Memory B cell (primary cell): ENCODE measurements at regions not wholly inside any gene's neighbourhood (a gene's known extent, or its start where the extent isn't known, plus 50 kb on each side); places are given as distances from the start of the nearest gene placed in this dataset.

Experiments used
- ATAC-seq: fragments of 150-1000 bp; cut with Tn5 transposase; 2 replicates; pipeline ENCODE4 v1.10.0; 2021; ENCODE audit warnings: low read depth, mild to moderate bottlenecking, moderate library complexity
- DNase-seq, 2 donors: peaks; one replicate each; pipeline ENCODE4 v3.0.0; 2022; ENCODE audit warnings: low spot score in 2 of 2
- H3K27ac Mint-ChIP-seq: one replicate; pipeline ENCODE4 v1.8.0; 2022; ENCODE audit warnings: mild to moderate bottlenecking, moderate library complexity, mixed read lengths
- H3K27me3 Mint-ChIP-seq: one replicate; pipeline ENCODE4 v1.8.0; 2022; ENCODE audit warnings: mixed read lengths
- H3K36me3 Mint-ChIP-seq: one replicate; pipeline ENCODE4 v1.8.0; 2022; ENCODE audit warnings: mild to moderate bottlenecking, mixed read lengths
- H3K4me1 Mint-ChIP-seq: one replicate; pipeline ENCODE4 v1.8.0; 2022; ENCODE audit warnings: mixed read lengths
- H3K4me3 Mint-ChIP-seq: one replicate; pipeline ENCODE4 v1.8.0; 2022; ENCODE audit warnings: mild to moderate bottlenecking, moderate library complexity, mixed read lengths
- H3K9me3 Mint-ChIP-seq: one replicate; pipeline ENCODE4 v1.8.0; 2022; ENCODE audit warnings: mixed read lengths

DNA sequence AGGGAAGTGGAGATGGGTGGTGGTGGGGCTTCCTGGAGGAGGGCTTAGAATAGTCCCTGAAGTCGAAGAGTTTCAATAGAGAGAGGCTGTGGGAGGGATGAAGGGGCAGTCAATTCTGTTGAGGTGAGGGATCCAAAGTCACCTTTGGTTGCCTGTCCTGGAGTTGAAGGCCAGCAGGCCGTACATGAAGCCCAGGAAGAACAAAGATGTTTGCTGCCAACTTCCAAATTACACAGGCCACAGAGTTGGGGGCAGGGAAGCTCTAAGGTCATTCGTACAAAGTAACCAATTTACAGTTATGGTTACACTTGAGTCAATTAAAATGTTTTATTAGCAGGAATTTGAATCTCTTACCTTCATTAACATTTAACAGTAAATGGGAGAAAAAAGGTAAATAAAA lies 77.9 kb downstream of the FOXB1 start:
- DNase-seq = no peak
- no peaks in the 10 kb centered on the region for H3K4me1 Mint-ChIP-seq
- H3K4me3 Mint-ChIP-seq = no peak overlapping the region
- H3K27me3 Mint-ChIP-seq = peaks cover 7% of the 10 kb centered on the region
- no peaks in the 10 kb centered on the region for H3K9me3 Mint-ChIP-seq
- H3K27ac Mint-ChIP-seq = no peak overlapping the region
- ATAC-seq = no peak
- no peaks in the 10 kb centered on the region for H3K36me3 Mint-ChIP-seq

DNA sequence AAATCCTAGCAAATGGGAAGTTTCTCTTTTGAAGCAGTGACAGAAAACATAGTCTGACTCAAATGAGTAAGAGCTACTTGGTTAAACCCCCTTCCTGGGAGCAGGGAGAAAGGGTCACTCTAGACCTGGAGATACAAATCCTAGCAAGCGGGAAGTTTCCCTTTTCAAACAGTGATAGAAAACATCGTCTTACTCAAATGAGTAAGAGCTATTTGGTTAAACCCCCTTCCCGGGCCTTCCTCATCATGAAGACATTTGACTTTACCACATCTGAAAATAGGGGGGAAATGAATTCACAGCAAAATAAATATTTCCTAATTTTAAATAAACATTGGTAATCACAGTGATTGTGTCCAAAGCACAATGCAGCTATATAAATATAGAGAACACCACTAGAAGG lies 79.2 kb downstream of the FOXB1 start:
- no peak overlapping the region for H3K27ac Mint-ChIP-seq
- no peak overlapping the region for H3K4me3 Mint-ChIP-seq
- H3K4me1 Mint-ChIP-seq = no peaks in the 10 kb centered on the region
- no peaks in the 10 kb centered on the region for H3K36me3 Mint-ChIP-seq
- H3K27me3 Mint-ChIP-seq = peaks cover 11% of the 10 kb centered on the region
- ATAC-seq (no peak), DNase-seq (no peak)
- no peaks in the 10 kb centered on the region for H3K9me3 Mint-ChIP-seq

- Mint-ChIP-seq H3K4me3 (no peak overlapping the region), H3K9me3 (no peaks in the 10 kb centered on the region), H3K36me3 (no peaks in the 10 kb centered on the region), H3K27ac (no peak overlapping the region), H3K4me1 (no peaks in the 10 kb centered on the region), H3K27me3 (peaks cover 11% of the 10 kb centered on the region)
- DNase-seq = no peak
- ATAC-seq = no peak
These were observed 82.7 kb downstream of the FOXB1 start for GRCh38 chr15:60086681-60087429.

DNA sequence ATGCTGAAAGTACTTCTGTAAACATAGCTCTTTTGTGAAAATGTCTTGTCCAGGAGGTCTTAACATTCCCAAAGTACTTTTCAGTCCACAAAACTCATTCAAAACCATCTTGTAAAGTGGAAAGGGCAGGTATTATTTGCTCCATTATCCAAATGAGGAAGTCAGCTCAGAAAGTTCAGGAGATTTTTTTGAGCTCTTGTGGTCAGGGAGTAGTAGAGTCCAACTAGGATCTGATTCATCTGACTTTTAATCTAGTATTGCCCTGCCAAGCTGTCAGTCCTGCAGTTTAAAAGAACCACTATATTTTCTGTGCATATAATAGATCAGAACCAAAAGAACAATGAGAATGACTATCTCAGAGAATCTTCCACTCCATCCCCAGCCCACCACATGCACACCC lies 83.5 kb downstream of the FOXB1 start:
- no peak for ATAC-seq
- Mint-ChIP-seq H3K27ac (no peak overlapping the region), H3K36me3 (no peaks in the 10 kb centered on the region), H3K9me3 (no peaks in the 10 kb centered on the region), H3K4me1 (no peaks in the 10 kb centered on the region), H3K27me3 (peaks cover 8% of the 10 kb centered on the region), H3K4me3 (no peak overlapping the region)
- DNase-seq = no peak

- Mint-ChIP-seq H3K4me3 (no peak overlapping the region), H3K27ac (no peak overlapping the region), H3K9me3 (no peaks in the 10 kb centered on the region), H3K36me3 (no peaks in the 10 kb centered on the region), H3K27me3 (peaks cover 10% of the 10 kb centered on the region), H3K4me1 (no peaks in the 10 kb centered on the region)
- ATAC-seq (no peak), DNase-seq (no peak)
These were observed 86.6 kb downstream of the FOXB1 start for GRCh38 chr15:60090747-60091146.

DNA sequence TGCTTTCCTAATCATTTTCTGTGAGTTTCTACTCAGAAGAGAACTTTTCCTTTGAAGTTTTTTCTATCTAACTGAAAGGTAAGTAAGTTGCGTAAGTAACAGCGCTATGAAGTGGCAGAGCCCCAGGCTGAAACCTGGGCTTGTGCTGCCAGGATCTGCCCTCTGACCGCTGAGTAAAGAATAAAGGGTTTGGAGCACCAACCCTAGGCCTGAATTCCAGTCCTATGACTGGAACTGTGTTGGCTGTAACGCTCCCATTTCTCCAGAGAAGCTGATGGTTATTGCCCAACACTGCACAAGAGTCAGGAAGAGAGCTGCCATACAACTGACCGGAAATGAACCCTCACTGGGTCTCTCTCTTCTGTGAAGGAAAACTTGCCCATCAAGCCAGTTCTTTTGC lies 87.0 kb downstream of the FOXB1 start:
- no peak for ATAC-seq
- DNase-seq = no peak
- Mint-ChIP-seq H3K27me3 (peaks cover 10% of the 10 kb centered on the region), H3K4me1 (no peaks in the 10 kb centered on the region), H3K36me3 (no peaks in the 10 kb centered on the region), H3K27ac (no peak overlapping the region), H3K9me3 (no peaks in the 10 kb centered on the region), H3K4me3 (no peak overlapping the region)

- Mint-ChIP-seq H3K4me1 (no peaks in the 10 kb centered on the region), H3K27me3 (peaks cover 10% of the 10 kb centered on the region), H3K9me3 (no peaks in the 10 kb centered on the region)
These were observed 87.8 kb downstream of the FOXB1 start for GRCh38 chr15:60091911-60092310.

GRCh38 chr15:60093273-60094067 lies 89.4 kb downstream of the FOXB1 start:
- Mint-ChIP-seq H3K27me3 (peaks cover 11% of the 10 kb centered on the region), H3K4me3 (no peak overlapping the region), H3K36me3 (no peaks in the 10 kb centered on the region), H3K4me1 (no peaks in the 10 kb centered on the region), H3K27ac (no peak overlapping the region), H3K9me3 (peaks cover 2% of the 10 kb centered on the region)
- no peak for DNase-seq
- no peak for ATAC-seq

More at GRCh38 chr15:60091911-60092310, 87.8 kb downstream of the FOXB1 start:
- no peak overlapping the region for H3K27ac Mint-ChIP-seq
- H3K36me3 Mint-ChIP-seq = no peaks in the 10 kb centered on the region
- no peak overlapping the region for H3K4me3 Mint-ChIP-seq
- no peak for DNase-seq
- no peak for ATAC-seq

DNA sequence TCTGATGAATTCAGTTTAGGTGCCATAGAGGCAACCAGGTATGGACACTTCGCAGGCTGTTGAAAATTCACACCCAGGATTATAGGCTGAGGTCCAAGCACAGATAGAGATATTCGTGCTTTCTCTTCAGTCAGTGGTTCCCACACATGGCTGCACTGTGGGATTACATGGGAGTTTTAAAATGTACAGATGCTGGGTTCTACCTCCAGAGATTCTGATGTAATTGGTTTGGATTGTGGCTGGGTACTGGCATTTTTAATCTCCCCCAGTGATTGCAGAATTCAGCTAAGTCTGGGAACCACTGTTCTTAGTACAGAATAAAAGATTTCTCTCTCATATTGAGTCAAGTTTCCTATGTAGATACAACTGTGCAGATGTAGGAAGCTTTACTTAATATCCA lies 91.6 kb downstream of the FOXB1 start:
- Mint-ChIP-seq H3K27ac (no peak overlapping the region), H3K4me3 (no peak overlapping the region), H3K4me1 (no peaks in the 10 kb centered on the region), H3K9me3 (peaks cover 2% of the 10 kb centered on the region), H3K27me3 (peaks cover 8% of the 10 kb centered on the region), H3K36me3 (no peaks in the 10 kb centered on the region)
- ATAC-seq = no peak
- DNase-seq = no peak

- DNase-seq (no peak), ATAC-seq (no peak)
- Mint-ChIP-seq H3K4me3 (no peak overlapping the region), H3K27me3 (peaks cover 8% of the 10 kb centered on the region), H3K36me3 (no peaks in the 10 kb centered on the region), H3K27ac (no peak overlapping the region), H3K4me1 (no peaks in the 10 kb centered on the region), H3K9me3 (peaks cover 2% of the 10 kb centered on the region)
These were observed 92.0 kb downstream of the FOXB1 start for GRCh38 chr15:60096157-60096556.

GRCh38 chr15:60101416-60101815 lies 97.3 kb downstream of the FOXB1 start:
- Mint-ChIP-seq H3K9me3 (peaks cover 2% of the 10 kb centered on the region), H3K36me3 (no peaks in the 10 kb centered on the region), H3K4me3 (no peak overlapping the region), H3K27ac (no peak overlapping the region), H3K4me1 (no peaks in the 10 kb centered on the region), H3K27me3 (peaks cover 13% of the 10 kb centered on the region)
- ATAC-seq = no peak
- no peak for DNase-seq

DNA sequence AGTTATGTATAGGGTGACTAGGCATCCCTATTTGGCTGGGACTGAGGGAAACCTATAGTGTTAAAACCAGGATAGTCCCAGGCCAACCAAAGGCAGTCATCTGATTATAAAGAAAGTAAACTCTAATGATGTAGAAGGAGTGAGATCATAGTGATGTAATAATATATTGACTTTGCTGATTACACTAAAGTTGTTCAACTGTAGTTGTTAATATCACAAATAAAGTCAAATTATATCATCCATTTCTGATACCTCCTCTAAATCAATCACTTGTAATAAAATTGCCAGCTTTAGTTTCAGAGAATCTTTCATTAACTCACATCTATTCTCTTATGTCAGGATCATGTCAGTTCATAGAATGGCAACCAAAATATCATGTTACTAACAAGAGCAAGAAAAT lies 98.6 kb downstream of the FOXB1 start:
- Mint-ChIP-seq H3K27ac (no peak overlapping the region), H3K4me3 (no peak overlapping the region), H3K4me1 (no peaks in the 10 kb centered on the region), H3K36me3 (no peaks in the 10 kb centered on the region), H3K9me3 (no peaks in the 10 kb centered on the region), H3K27me3 (peaks cover 17% of the 10 kb centered on the region)
- ATAC-seq = no peak
- DNase-seq = no peak

DNA sequence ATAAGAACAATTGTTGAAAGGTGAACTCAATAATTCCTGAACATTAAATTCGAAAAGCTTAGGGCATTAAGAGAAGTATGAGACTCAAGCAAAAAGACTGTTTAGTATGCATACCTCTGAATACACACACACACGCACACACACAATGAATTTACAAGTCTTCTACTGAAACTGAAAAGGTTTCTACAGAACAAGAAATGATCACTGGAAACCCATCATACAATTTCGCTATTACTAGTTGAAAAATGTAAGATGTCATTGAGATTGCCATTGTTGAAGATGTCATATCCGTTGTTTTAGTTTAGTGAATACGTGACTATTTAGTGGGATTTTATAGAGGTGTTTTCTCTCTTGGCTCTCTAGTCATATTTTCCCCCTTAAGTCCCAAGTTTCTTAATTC lies 106.8 kb downstream of the FOXB1 start:
- Mint-ChIP-seq H3K27ac (no peak overlapping the region), H3K27me3 (peaks cover 17% of the 10 kb centered on the region), H3K4me1 (no peaks in the 10 kb centered on the region), H3K9me3 (no peaks in the 10 kb centered on the region), H3K36me3 (no peaks in the 10 kb centered on the region), H3K4me3 (no peak overlapping the region)
- no peak for DNase-seq
- ATAC-seq = no peak

- no peaks in the 10 kb centered on the region for H3K36me3 Mint-ChIP-seq
- no peak for ATAC-seq
- H3K27ac Mint-ChIP-seq = no peak overlapping the region
- no peaks in the 10 kb centered on the region for H3K9me3 Mint-ChIP-seq
- H3K27me3 Mint-ChIP-seq = no peaks in the 10 kb centered on the region
- no peak for DNase-seq
- no peak overlapping the region for H3K4me3 Mint-ChIP-seq
- no peaks in the 10 kb centered on the region for H3K4me1 Mint-ChIP-seq
These were observed 111.7 kb downstream of the FOXB1 start for GRCh38 chr15:60115579-60116380.
